ENCODE measurements at regions not wholly inside any gene's neighbourhood (a gene's known extent, or its start where the extent isn't known, plus 50 kb on each side); places are given as distances from the start of the nearest gene placed in this dataset.
"Not testable (repeated sequence)": the region's sequence is repeated elsewhere in the genome, so short reads cannot be mapped to it uniquely, and the experiment has no call there.

- DNase-seq (ENCODE audit: low spot score) = no peak
- no peak for TF ChIP-seq CTCF (IDR thresholded peaks at IDR 0.05; ENCODE audit: extremely low read depth, missing control alignments)
Measured at GRCh38 chr10:30709229-30709628, 79.7 kb upstream of the LYZL2 start.

- no peak for DNase-seq (ENCODE audit: low spot score)
- TF ChIP-seq CTCF (IDR thresholded peaks at IDR 0.05; ENCODE audit: extremely low read depth, missing control alignments) = no peak
Measured at GRCh38 chr10:30708234-30708633, 78.7 kb upstream of the LYZL2 start.

DNA sequence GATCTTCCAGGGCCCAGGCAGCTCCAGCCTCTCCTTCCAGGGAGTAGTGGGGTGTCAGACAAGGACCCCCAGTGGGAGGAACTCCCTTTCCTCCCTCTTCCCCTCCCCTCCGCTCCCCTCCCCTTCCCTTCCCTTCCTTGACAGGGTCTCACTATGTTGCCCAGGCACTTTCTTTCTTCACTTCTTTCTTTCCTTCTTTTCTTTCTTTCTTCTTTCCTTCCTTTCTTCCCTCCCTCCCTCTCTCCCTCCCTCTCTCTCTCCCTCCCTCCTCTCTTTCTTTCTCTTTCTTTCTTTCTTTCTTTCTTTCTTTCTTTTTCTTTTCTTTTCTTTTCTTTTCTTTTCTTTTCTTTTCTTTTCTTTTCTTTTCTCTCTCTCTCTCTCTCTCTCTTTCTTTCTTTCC is 76.6 kb upstream of the LYZL2 start:
- not testable (repeated sequence) for DNase-seq (ENCODE audit: low spot score)

GRCh38 chr10:30705625-30706149 is 76.1 kb upstream of the LYZL2 start:
- no peak for TF ChIP-seq CTCF (IDR thresholded peaks at IDR 0.05; ENCODE audit: extremely low read depth, missing control alignments)
- DNase-seq (ENCODE audit: low spot score) = no peak

DNA sequence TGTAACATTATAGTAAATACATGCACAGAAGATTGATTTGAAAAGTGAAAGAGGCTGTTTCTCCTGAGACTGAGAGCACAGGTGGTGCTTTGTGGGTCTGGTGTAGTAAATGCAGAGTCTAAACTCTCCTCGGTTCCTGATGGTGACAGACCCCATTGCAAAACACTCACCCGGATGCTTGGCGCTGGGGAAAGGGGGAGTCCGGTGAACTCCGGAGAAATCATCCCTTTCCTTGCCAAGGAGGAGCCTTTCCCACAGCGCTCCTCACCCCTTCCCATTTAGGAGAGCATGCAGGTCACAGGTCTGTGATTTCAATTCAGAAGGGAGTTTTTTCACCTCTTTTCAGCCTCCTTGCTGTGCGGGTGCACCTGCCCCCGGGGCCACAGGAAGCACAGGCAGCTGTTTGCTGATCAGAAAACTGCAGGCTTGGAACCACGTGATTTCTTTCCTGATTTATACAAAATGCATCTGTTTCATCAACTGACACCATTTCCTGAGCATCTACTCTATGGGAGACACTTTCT is 75.6 kb upstream of the LYZL2 start:
- peak; percentile 27 for DNase-seq (ENCODE audit: low spot score)

GRCh38 chr10:30704601-30705100 is 75.1 kb upstream of the LYZL2 start:
- not testable (repeated sequence) for DNase-seq (ENCODE audit: low spot score)

More for the DNA sequence above, 75.6 kb upstream of the LYZL2 start:
- no peak for TF ChIP-seq CTCF (IDR thresholded peaks at IDR 0.05; ENCODE audit: extremely low read depth, missing control alignments)

- DNase-seq (ENCODE audit: low spot score) = no peak
Measured at GRCh38 chr10:30704026-30704600, 74.6 kb upstream of the LYZL2 start.

GRCh38 chr10:30703446-30703845 is 73.9 kb upstream of the LYZL2 start:
- DNase-seq (ENCODE audit: low spot score) = not testable (repeated sequence)

More at GRCh38 chr10:30704026-30704600, 74.6 kb upstream of the LYZL2 start:
- no peak for TF ChIP-seq CTCF (IDR thresholded peaks at IDR 0.05; ENCODE audit: extremely low read depth, missing control alignments)

DNA sequence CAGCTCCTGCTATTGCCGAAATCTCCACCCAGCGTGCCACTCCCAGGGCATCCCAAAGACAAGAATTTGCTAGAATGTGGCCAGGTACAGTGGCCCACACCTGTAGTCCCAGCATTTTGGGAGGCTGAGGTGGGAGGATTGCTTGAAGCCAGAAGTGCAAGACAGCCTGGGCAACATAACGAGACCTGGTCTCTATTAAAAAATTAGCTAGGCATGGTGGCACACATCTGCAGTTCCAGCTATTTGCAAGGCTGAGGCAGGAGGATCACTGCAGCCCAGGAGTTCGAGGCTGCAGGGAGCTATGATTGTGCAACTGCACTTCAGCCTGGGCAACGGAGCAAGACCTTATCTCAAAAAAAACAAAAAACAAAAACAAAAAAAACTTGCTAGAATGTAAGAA is 73.3 kb upstream of the LYZL2 start:
- DNase-seq (ENCODE audit: low spot score) = no peak
- no peak for TF ChIP-seq CTCF (IDR thresholded peaks at IDR 0.05; ENCODE audit: extremely low read depth, missing control alignments)
